IMR-90 (cell line): ENCODE measurements at regions not wholly inside any gene's neighbourhood (a gene's known extent, or its start where the extent isn't known, plus 50 kb on each side); places are given as distances from the start of the nearest gene placed in this dataset.

ENCODE experiments used
- ATAC-seq: fragments of 200-7000 bp; cut with Tn5 transposase; 2 replicates; pipeline ENCODE4 v1.9.1; 2020; ENCODE audit warnings: low read depth, mild to moderate bottlenecking, moderate library complexity
- BruUV-seq: library from RNA; stranded (reverse); fragments of 400-500 nt; replicated peaks from 2 replicates; lab custom pipeline; 2021; lab: Mats Ljungman, UMichigan
- CTCF ChIA-PET: fragments of 300-600 bp; formaldehyde crosslinking; extraction: SDS; loops from one replicate; lab custom pipeline; 2021; ENCODE audit warnings: antibody characterized with exemption; lab: Yijun Ruan, JAX
- POLR2A ChIA-PET: fragments of 300-600 bp; sonication (Branson Sonifier 250); formaldehyde crosslinking; loops from one replicate; lab custom pipeline; 2022; ENCODE audit warnings: antibody characterized with exemption; ENCODE audit not compliant: unreplicated experiment; lab: Charles Lee
- DNase-seq: peaks from one replicate; pipeline ENCODE4 v3.0.0; 2013
- H2AFZ ChIP-seq: replicated peaks from 2 replicates; pipeline ENCODE3; 2013; ENCODE audit warnings: low read length, mild to moderate bottlenecking; ENCODE audit not compliant: poor library complexity
- H2AK5ac ChIP-seq: 2 replicates; pipeline ENCODE4 v1.6.1; 2013; ENCODE audit warnings: low read depth, low read length, inconsistent platforms
- H2AK9ac ChIP-seq: replicated peaks from 2 replicates; pipeline ENCODE3; 2013; ENCODE audit warnings: mild to moderate bottlenecking, low read depth, low read length, moderate library complexity; ENCODE audit not compliant: poor library complexity
- H2BK120ac ChIP-seq: 2 replicates; pipeline ENCODE4 v1.6.1; 2013; ENCODE audit warnings: low read depth, low read length, inconsistent platforms
- H2BK15ac ChIP-seq: 3 replicates; pipeline ENCODE4 v1.6.1; 2013; ENCODE audit warnings: low read depth, low read length, inconsistent platforms
- H2BK20ac ChIP-seq: 2 replicates; pipeline ENCODE4 v1.6.1; 2013; ENCODE audit warnings: low read depth, mild to moderate bottlenecking, inconsistent platforms, low read length, moderate library complexity
- H2BK5ac ChIP-seq: 2 replicates; pipeline ENCODE4 v1.6.1; 2013; ENCODE audit warnings: mild to moderate bottlenecking, low read depth, low read length, inconsistent platforms; ENCODE audit not compliant: poor library complexity, severe bottlenecking
- H3K14ac ChIP-seq: replicated peaks from 2 replicates; pipeline ENCODE4 v1.6.1; 2013; ENCODE audit warnings: low read depth, low read length, inconsistent platforms
- H3K18ac ChIP-seq: 2 replicates; pipeline ENCODE4 v1.6.1; 2013; ENCODE audit warnings: low read depth, low read length, control low read depth
- H3K23ac ChIP-seq: 2 replicates; pipeline ENCODE4 v1.6.1; 2013; ENCODE audit warnings: low read depth, low read length, inconsistent platforms
- H3K27ac ChIP-seq: 2 replicates; pipeline ENCODE4 v1.5.1; 2013; ENCODE audit warnings: mild to moderate bottlenecking, control low read depth, low read length; ENCODE audit not compliant: insufficient read depth
- H3K27me3 ChIP-seq: 2 replicates; pipeline ENCODE4 v1.6.1; 2013; ENCODE audit warnings: low read length; ENCODE audit not compliant: control insufficient read depth, insufficient read depth
- H3K36me3 ChIP-seq: 2 replicates; pipeline ENCODE4 v1.6.1; 2013; ENCODE audit warnings: low read length, mixed read lengths; ENCODE audit not compliant: control insufficient read depth, insufficient read depth
- H3K4ac ChIP-seq: 2 replicates; pipeline ENCODE4 v1.6.1; 2013; ENCODE audit warnings: low read depth, low read length, inconsistent platforms
- H3K4me1 ChIP-seq: 2 replicates; pipeline ENCODE4 v1.6.1; 2013; ENCODE audit warnings: low read length, mixed read lengths; ENCODE audit not compliant: control insufficient read depth, insufficient read depth
- H3K4me2 ChIP-seq: 2 replicates; pipeline ENCODE4 v1.6.1; 2013; ENCODE audit warnings: low read depth, mild to moderate bottlenecking, control low read depth, low read length, moderate library complexity
- H3K4me3 ChIP-seq: 2 replicates; pipeline ENCODE4 v1.5.1; 2013; ENCODE audit warnings: low read depth, mild to moderate bottlenecking, control low read depth, low read length, moderate library complexity; ENCODE audit not compliant: insufficient read depth
- H3K56ac ChIP-seq: 2 replicates; pipeline ENCODE4 v1.6.1; 2013; ENCODE audit warnings: low read length, inconsistent platforms; ENCODE audit not compliant: insufficient read depth; ENCODE audit errors: extremely low read depth
- H3K79me1 ChIP-seq, 2 experiments: 2 replicates each; pipeline ENCODE4 v1.6.1; 2013; ENCODE audit warnings: low read length in 2 of 2, inconsistent platforms in 1 of 2, low read depth in 1 of 2
- H3K9ac ChIP-seq: 2 replicates; pipeline ENCODE4 v1.6.1; 2013; ENCODE audit warnings: low read depth, low read length, control low read depth
- H3K9me1 ChIP-seq: 2 replicates; pipeline ENCODE4 v1.6.1; 2013; ENCODE audit warnings: low read length, inconsistent platforms; ENCODE audit not compliant: insufficient read depth
- H3K9me3 ChIP-seq: 2 replicates; pipeline ENCODE4 v1.6.1; 2013; ENCODE audit warnings: low read length; ENCODE audit not compliant: control insufficient read depth, insufficient read depth
- H4K20me1 ChIP-seq: 2 replicates; pipeline ENCODE4 v1.6.1; 2013; ENCODE audit warnings: low read length, inconsistent platforms; ENCODE audit not compliant: insufficient read depth
- H4K5ac ChIP-seq: 2 replicates; pipeline ENCODE4 v1.6.1; 2013; ENCODE audit warnings: mild to moderate bottlenecking, low read depth, low read length, control low read depth
- H4K8ac ChIP-seq, 2 experiments: 2 replicates each; pipeline ENCODE4 v1.6.1; 2013; ENCODE audit warnings: low read depth in 2 of 2, low read length in 2 of 2, control low read depth in 1 of 2, inconsistent platforms in 1 of 2
- H4K91ac ChIP-seq: 2 replicates; pipeline ENCODE4 v1.6.1; 2013; ENCODE audit warnings: low read depth, low read length, inconsistent platforms; ENCODE audit not compliant: insufficient read depth
- CTCF ChIP-seq: conservative IDR thresholded peaks from 2 replicates; pipeline ENCODE4 v1.5.1; 2012; ENCODE audit warnings: mild to moderate bottlenecking, low read depth, low read length, improper control_type of control experiment
- SMC3 ChIP-seq: fragments of 150-350 bp; IDR thresholded peaks from 2 replicates; pipeline ENCODE4 v1.6.1; 2016; ENCODE audit warnings: low read depth, mild to moderate bottlenecking, antibody characterized with exemption, low read length, moderate library complexity
- WGBS, 2 experiments: methylation state at CpG; one replicate each; pipeline versions ENCODE4 v1.1.5 to v1.1.7; 2013; ENCODE audit warnings: missing lambda C conversion rate in 2 of 2; ENCODE audit not compliant: insufficient read length in 1 of 2; ENCODE audit errors: extremely low coverage in 2 of 2; 5-methylcytosine and 5-hydroxymethylcytosine counted together
- dilution Hi-C: fragments of 300-500 bp; cut with HindIII; formaldehyde crosslinking; loops from one replicate; pipeline ENCODE4 v1.14.3; 2018; ENCODE audit warnings: low sequenced_read_pairs; ENCODE audit not compliant: unreplicated experiment
- in situ Hi-C: fragments of 300-500 bp; cut with MboI; formaldehyde crosslinking; loops from 3 replicates; pipeline ENCODE4 v1.14.3; 2019; ENCODE audit warnings: low sequenced_read_pairs, inconsistent platforms, mixed read lengths
- intact Hi-C: fragments of 100-400 bp; cut with micrococcal nuclease; formaldehyde crosslinking; loops from 2 replicates; pipeline ENCODE4 v1.10.0; 2022

- Histone ChIP-seq H2BK15ac (no peak overlapping the region), H2AK5ac (no peak overlapping the region), H3K79me1 (no peaks in the 10 kb centered on the region), H4K8ac (no peak overlapping the region), H3K9me1 (no peaks in the 10 kb centered on the region), H2BK5ac (no peak overlapping the region), H2AFZ (no peak overlapping the region), H3K56ac (no peak overlapping the region), H3K18ac (no peak overlapping the region), H2AK9ac (no peak overlapping the region), H3K27me3 (no peaks in the 10 kb centered on the region), H2BK20ac (no peak overlapping the region), H4K20me1 (no peaks in the 10 kb centered on the region), H4K91ac (no peak overlapping the region), H3K9me3 (no peaks in the 10 kb centered on the region), H3K4me3 (no peak overlapping the region), H3K23ac (no peak overlapping the region), H3K4me2 (no peak overlapping the region), H3K36me3 (no peaks in the 10 kb centered on the region), H3K4ac (no peak overlapping the region), H4K5ac (no peak overlapping the region), H3K14ac (no peak overlapping the region), H3K27ac (no peak overlapping the region), H3K9ac (no peak overlapping the region), H3K4me1 (no peaks in the 10 kb centered on the region), H2BK120ac (no peak overlapping the region)
- in situ Hi-C loops (no loop called here), intact Hi-C loops (no loop called here), dilution Hi-C loops (no loop called here)
- CTCF ChIA-PET, result no interaction called here
- POLR2A ChIA-PET, result no interaction called here
- WGBS, 2 experiments, result no CpG with 5 or more reads among the region's 1 CpG
- ATAC-seq (no peak), DNase-seq (no peak)
- BruUV-seq, result no TSS peak
- no peak for TF ChIP-seq CTCF
- TF ChIP-seq SMC3, result no peak
Measured at GRCh38 chr5:61842840-61843239, 463.2 kb upstream of the KIF2A start.
